Mesenchymal stem cell (in vitro differentiated cells and primary cell): ENCODE measurements at regions not wholly inside any gene's neighbourhood (a gene's known extent, or its start where the extent isn't known, plus 50 kb on each side); places are given as distances from the start of the nearest gene placed in this dataset.

Experiments
- DNase-seq: peaks from one replicate; pipeline ENCODE4 v3.0.0-alpha.2; 2013
- H2AFZ ChIP-seq: one replicate; pipeline ENCODE4 v1.6.1; 2013; ENCODE audit warnings: low read depth, mild to moderate bottlenecking, control low read depth, inconsistent platforms, low read length, moderate library complexity
- H2AK5ac ChIP-seq: 2 replicates; pipeline ENCODE4 v1.6.1; 2013; ENCODE audit warnings: low read length, moderate library complexity, mild to moderate bottlenecking, inconsistent platforms; ENCODE audit not compliant: severe bottlenecking
- H2BK120ac ChIP-seq: one replicate; pipeline ENCODE4 v1.6.1; 2013; ENCODE audit warnings: low read depth, mild to moderate bottlenecking, inconsistent platforms, low read length, moderate library complexity
- H2BK12ac ChIP-seq, 2 experiments: one replicate each; pipeline ENCODE4 v1.6.1; 2013; ENCODE audit warnings: inconsistent platforms in 2 of 2, low read length in 2 of 2, mild to moderate bottlenecking in 2 of 2, moderate library complexity in 2 of 2, control low read depth in 1 of 2
- H2BK15ac ChIP-seq: one replicate; pipeline ENCODE4 v1.6.1; 2013; ENCODE audit warnings: mild to moderate bottlenecking, low read depth, inconsistent platforms; ENCODE audit not compliant: poor library complexity, severe bottlenecking
- H2BK5ac ChIP-seq: 2 replicates; pipeline ENCODE4 v1.6.1; 2013; ENCODE audit warnings: low read depth, mild to moderate bottlenecking, low read length, control low read depth, inconsistent platforms; ENCODE audit not compliant: poor library complexity, severe bottlenecking
- H3K14ac ChIP-seq, 2 experiments: one replicate each; pipeline ENCODE4 v1.6.1; 2013; ENCODE audit warnings: inconsistent platforms in 2 of 2, low read length in 2 of 2, control low read depth in 1 of 2, mild to moderate bottlenecking in 1 of 2, moderate library complexity in 1 of 2
- H3K18ac ChIP-seq, 2 experiments: one replicate each; pipeline ENCODE4 v1.6.1; 2013; ENCODE audit warnings: inconsistent platforms in 2 of 2, low read length in 2 of 2, control low read depth in 1 of 2, low read depth in 1 of 2, mild to moderate bottlenecking in 1 of 2
- H3K23ac ChIP-seq, 2 experiments: one replicate each; pipeline ENCODE4 v1.6.1; 2013; ENCODE audit warnings: inconsistent platforms in 2 of 2, low read length in 2 of 2, mild to moderate bottlenecking in 2 of 2, moderate library complexity in 2 of 2, control low read depth in 1 of 2
- H3K27ac ChIP-seq: 2 replicates; pipeline ENCODE4 v1.5.1; 2013; ENCODE audit warnings: mild to moderate bottlenecking, moderate library complexity, low read length, control low read depth, inconsistent platforms; ENCODE audit not compliant: poor library complexity, severe bottlenecking
- H3K27me3 ChIP-seq, 2 experiments: 2 replicates each; pipeline versions ENCODE4 v1.6.1 to v1.7.0; 2013; ENCODE audit warnings: low read length in 2 of 2, mild to moderate bottlenecking in 2 of 2, moderate library complexity in 2 of 2, control low read depth in 1 of 2, inconsistent platforms in 1 of 2; ENCODE audit not compliant: control insufficient read depth in 1 of 2, insufficient read depth in 1 of 2
- H3K36me3 ChIP-seq, 2 experiments: 2 replicates each; pipeline versions ENCODE4 v1.6.1 to v1.7.0; 2013; ENCODE audit warnings: low read length in 2 of 2, control low read depth in 1 of 2, inconsistent platforms in 1 of 2, low read depth in 1 of 2, mild to moderate bottlenecking in 1 of 2; ENCODE audit not compliant: insufficient read depth in 2 of 2, control insufficient read depth in 1 of 2
- H3K4ac ChIP-seq, 2 experiments: one replicate each; pipeline ENCODE4 v1.6.1; 2013; ENCODE audit warnings: inconsistent platforms in 2 of 2, low read length in 2 of 2, mild to moderate bottlenecking in 2 of 2, moderate library complexity in 2 of 2, control low read depth in 1 of 2, low read depth in 1 of 2
- H3K4me1 ChIP-seq: 2 replicates; pipeline ENCODE4 v1.6.1; 2013; ENCODE audit warnings: low read depth, low read length, control low read depth; ENCODE audit not compliant: control insufficient read depth, insufficient read depth
- H3K4me2 ChIP-seq: 2 replicates; pipeline ENCODE4 v1.6.1; 2013; ENCODE audit warnings: low read length, mild to moderate bottlenecking, inconsistent platforms; ENCODE audit not compliant: poor library complexity, severe bottlenecking
- H3K4me3 ChIP-seq, 2 experiments: 2 replicates each; pipeline versions ENCODE4 v1.5.1 to v1.7.0; 2013; ENCODE audit warnings: low read length in 2 of 2, mild to moderate bottlenecking in 2 of 2, control low read depth in 1 of 2, low read depth in 1 of 2; ENCODE audit not compliant: insufficient read depth in 1 of 2
- H3K79me1 ChIP-seq: replicated peaks from 2 replicates; pipeline ENCODE4 v1.6.1; 2013; ENCODE audit warnings: mild to moderate bottlenecking, control low read depth, low read length, inconsistent platforms; ENCODE audit not compliant: poor library complexity, severe bottlenecking
- H3K9ac ChIP-seq: 2 replicates; pipeline ENCODE4 v1.7.0; 2013; ENCODE audit warnings: mild to moderate bottlenecking, low read length, moderate library complexity
- H3K9me3 ChIP-seq: 2 replicates; pipeline ENCODE4 v1.7.0; 2013; ENCODE audit warnings: mild to moderate bottlenecking, low read length; ENCODE audit not compliant: control insufficient read depth
- H4K8ac ChIP-seq: one replicate; pipeline ENCODE4 v1.6.1; 2013; ENCODE audit warnings: inconsistent platforms, mild to moderate bottlenecking, low read length, moderate library complexity
- H4K91ac ChIP-seq: one replicate; pipeline ENCODE4 v1.6.1; 2013; ENCODE audit warnings: mild to moderate bottlenecking, low read length, inconsistent platforms
- WGBS: methylation state at CpG from one replicate; pipeline ENCODE4 v1.1.7; 2013; ENCODE audit warnings: mixed read lengths; 5-methylcytosine and 5-hydroxymethylcytosine counted together

DNA sequence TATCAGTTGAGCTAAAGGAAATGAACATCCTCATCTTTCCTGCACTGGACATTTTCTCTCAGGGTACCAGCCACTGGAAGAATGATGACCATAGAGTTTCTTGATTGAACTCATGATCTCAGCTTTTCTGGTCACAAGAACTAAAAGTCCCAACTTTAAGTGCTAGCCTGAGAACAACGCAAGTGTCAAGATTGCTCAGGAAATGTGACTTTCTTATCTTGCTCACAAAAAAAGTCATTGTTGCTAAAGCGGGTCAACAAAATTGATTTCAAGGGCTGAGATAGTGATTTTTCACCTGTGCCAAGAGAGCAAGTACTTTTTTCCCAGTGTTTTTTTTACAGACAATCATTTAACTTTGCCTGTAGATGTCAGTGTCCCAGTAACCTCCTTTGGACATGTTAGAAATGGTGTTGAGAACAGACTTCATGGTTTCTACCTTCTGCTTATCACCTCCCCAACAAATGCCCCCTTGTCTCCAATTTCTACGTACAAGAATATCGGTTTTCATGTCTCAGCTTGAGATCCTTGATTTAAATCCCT is 125.9 kb downstream of the SEMA6D start:
- no peak overlapping the region for H3K14ac ChIP-seq
- no peak overlapping the region for H4K8ac ChIP-seq
- no peak overlapping the region for H3K4ac ChIP-seq
- H2BK12ac ChIP-seq: no peak overlapping the region
- H3K27ac ChIP-seq: no peak overlapping the region
- no peaks in the 10 kb centered on the region for H3K9me3 ChIP-seq
- no peaks in the 10 kb centered on the region for H3K79me1 ChIP-seq
- no peak overlapping the region for H2BK15ac ChIP-seq
- no peak overlapping the region for H2BK120ac ChIP-seq
- no peak overlapping the region for H3K9ac ChIP-seq
- H2AFZ ChIP-seq: no peak overlapping the region
- no peak overlapping the region for H2AK5ac ChIP-seq
- H3K36me3 ChIP-seq: no peaks in the 10 kb centered on the region
- H4K91ac ChIP-seq: no peak overlapping the region
- DNase-seq: no peak
- no peak overlapping the region for H3K18ac ChIP-seq
- no peak overlapping the region for H3K4me2 ChIP-seq
- H3K4me3 ChIP-seq: no peak overlapping the region
- H2BK5ac ChIP-seq: no peak overlapping the region
- 98% methylated on average over 4 of the region's 4 CpGs for WGBS
- H3K23ac ChIP-seq: no peak overlapping the region
- no peaks in the 10 kb centered on the region for H3K27me3 ChIP-seq
- H3K4me1 ChIP-seq: no peaks in the 10 kb centered on the region

DNA sequence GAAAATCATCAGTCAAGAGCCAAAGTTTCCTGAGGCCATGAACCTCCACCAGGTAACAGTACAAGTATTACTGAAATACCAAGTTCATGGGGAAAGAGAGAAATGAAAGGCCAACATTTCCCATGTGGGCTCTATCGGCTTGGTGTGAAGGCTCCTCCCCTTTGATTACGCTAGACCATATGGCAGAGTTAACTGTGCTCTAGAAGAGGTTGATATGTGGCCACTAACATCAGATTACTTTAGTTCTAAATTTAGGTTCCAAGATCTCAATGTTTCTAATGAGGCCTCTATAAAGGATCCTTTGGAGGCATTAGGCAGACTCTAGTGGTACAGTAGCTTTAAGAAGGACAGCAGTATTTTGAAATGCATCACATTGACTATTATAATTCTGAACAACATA is 127.1 kb downstream of the SEMA6D start:
- Histone ChIP-seq H3K9ac (no peak overlapping the region), H4K91ac (no peak overlapping the region), H2BK120ac (no peak overlapping the region), H2AK5ac (no peak overlapping the region), H3K4me1 (no peaks in the 10 kb centered on the region), H2BK15ac (no peak overlapping the region), H2BK12ac (no peak overlapping the region), H3K27me3 (no peaks in the 10 kb centered on the region), H2BK5ac (no peak overlapping the region), H3K27ac (no peak overlapping the region), H3K14ac (no peak overlapping the region), H2AFZ (no peak overlapping the region), H3K4me3 (no peak overlapping the region), H3K23ac (no peak overlapping the region), H3K9me3 (no peaks in the 10 kb centered on the region), H3K36me3 (no peaks in the 10 kb centered on the region), H3K79me1 (no peaks in the 10 kb centered on the region), H3K4ac (no peak overlapping the region), H3K18ac (no peak overlapping the region), H4K8ac (no peak overlapping the region), H3K4me2 (no peak overlapping the region)
- 93% methylated on average over 2 of the region's 2 CpGs for WGBS
- no peak for DNase-seq

DNA sequence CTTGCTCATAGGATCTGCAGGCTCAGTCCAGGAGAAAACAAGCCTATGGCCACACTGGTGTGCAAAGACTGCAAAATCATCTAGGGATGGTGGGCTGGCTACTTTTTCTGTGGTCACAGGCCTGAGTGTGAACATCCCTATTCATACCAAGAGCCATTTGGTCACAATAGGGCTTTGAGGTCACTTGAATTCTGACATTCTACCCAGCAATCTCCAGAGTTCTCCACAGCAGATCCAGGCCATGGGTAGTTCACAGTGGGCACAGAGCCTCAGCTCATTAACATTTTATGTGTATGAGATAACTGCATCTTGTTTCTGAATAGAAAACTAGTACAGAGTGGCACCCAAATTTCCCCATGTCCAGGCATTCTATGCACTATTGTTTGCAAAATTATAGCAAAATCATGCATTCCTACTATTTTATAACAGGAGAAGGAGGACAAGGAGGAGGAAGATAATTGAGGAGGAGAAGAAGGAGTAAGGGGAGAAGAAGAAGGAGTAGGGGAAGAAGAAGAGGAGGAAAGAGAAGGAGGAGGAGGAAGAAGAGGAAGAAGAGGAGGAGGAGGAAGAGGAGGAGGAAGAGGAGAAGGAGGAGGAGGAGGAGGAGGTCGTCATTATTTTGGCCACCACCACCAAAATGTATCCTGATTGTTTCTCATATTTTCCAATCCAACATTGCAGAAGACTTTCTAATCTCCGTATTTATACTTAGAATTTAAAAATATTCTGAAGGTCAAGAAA is 129.0 kb downstream of the SEMA6D start:
- no peak overlapping the region for H3K4ac ChIP-seq

DNA sequence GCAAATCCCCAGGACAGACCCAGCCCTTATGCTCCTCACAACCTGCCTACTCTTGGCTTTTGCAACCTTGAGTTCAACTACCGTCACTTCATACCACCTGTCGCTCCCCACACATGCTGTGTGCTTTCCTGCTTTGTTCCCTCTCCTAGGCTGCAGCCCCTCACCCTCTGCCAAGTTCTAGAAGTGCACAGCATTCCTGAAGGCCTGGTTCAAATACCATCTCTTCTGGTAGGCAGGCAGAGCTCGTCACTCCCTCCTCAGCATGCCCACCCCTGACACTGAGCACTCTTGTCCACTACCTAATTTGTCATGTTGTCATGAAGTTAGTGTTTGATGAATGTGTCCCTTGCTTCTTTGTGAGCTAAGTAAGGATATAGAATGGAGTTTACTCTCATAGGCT is 129.6 kb downstream of the SEMA6D start:
- H3K36me3 ChIP-seq: no peaks in the 10 kb centered on the region
- H2AFZ ChIP-seq: no peak overlapping the region
- H3K4me1 ChIP-seq: no peaks in the 10 kb centered on the region
- H2BK15ac ChIP-seq: no peak overlapping the region
- H2AK5ac ChIP-seq: no peak overlapping the region
- no peak overlapping the region for H4K91ac ChIP-seq
- no peak overlapping the region for H2BK120ac ChIP-seq
- no peak overlapping the region for H3K9ac ChIP-seq
- no peak overlapping the region for H4K8ac ChIP-seq
- no peak overlapping the region for H3K27ac ChIP-seq
- WGBS: 76% methylated on average over 3 of the region's 3 CpGs
- H3K14ac ChIP-seq: peak overlapping the region in 1 of 2 experiments; percentile 71
- no peak for DNase-seq
- H3K23ac ChIP-seq: peak overlapping the region in 1 of 2 experiments; percentile 9
- H2BK5ac ChIP-seq: no peak overlapping the region
- H3K4me2 ChIP-seq: no peak overlapping the region
- no peaks in the 10 kb centered on the region for H3K79me1 ChIP-seq
- no peak overlapping the region for H3K18ac ChIP-seq
- no peaks in the 10 kb centered on the region for H3K27me3 ChIP-seq
- no peaks in the 10 kb centered on the region for H3K9me3 ChIP-seq
- no peak overlapping the region for H3K4ac ChIP-seq
- H2BK12ac ChIP-seq: no peak overlapping the region
- no peak overlapping the region for H3K4me3 ChIP-seq

More for the DNA sequence above, 129.0 kb downstream of the SEMA6D start:
- Histone ChIP-seq H3K4me3 (no peak overlapping the region), H2BK15ac (no peak overlapping the region), H4K91ac (no peak overlapping the region), H3K9me3 (no peaks in the 10 kb centered on the region), H3K14ac (no peak overlapping the region), H3K27ac (no peak overlapping the region), H3K4me2 (no peak overlapping the region), H3K18ac (no peak overlapping the region), H3K79me1 (no peaks in the 10 kb centered on the region), H3K9ac (no peak overlapping the region), H2AK5ac (no peak overlapping the region), H2AFZ (no peak overlapping the region), H3K27me3 (no peaks in the 10 kb centered on the region), H3K23ac (no peak overlapping the region), H4K8ac (no peak overlapping the region), H2BK120ac (no peak overlapping the region), H2BK5ac (no peak overlapping the region), H3K36me3 (no peaks in the 10 kb centered on the region), H2BK12ac (no peak overlapping the region), H3K4me1 (no peaks in the 10 kb centered on the region)
- no peak for DNase-seq
- 100% methylated on average over 1 of the region's 2 CpGs for WGBS
